HepG2 (cell line): ENCODE measurements at regions not wholly inside any gene's neighbourhood (a gene's known extent, or its start where the extent isn't known, plus 50 kb on each side); places are given as distances from the start of the nearest gene placed in this dataset.

Experiments used
- EEA1 ChIP-seq: sonication (generic); formaldehyde crosslinking; IDR thresholded peaks from 2 replicates; pipeline ENCODE4 v1.5.1; 2020; ENCODE audit warnings: mild to moderate bottlenecking, missing genetic modification reagents, borderline replicate concordance
- SP1 ChIP-seq, 2 experiments: fragments of 450-650 bp in 1 of 2; sonication (generic) in 1 of 2; formaldehyde crosslinking in 1 of 2; IDR thresholded peaks; 2 replicates each; pipeline versions ENCODE4 v1.4.0 to v1.6.1; 2016 to 2020; ENCODE audit warnings: missing genetic modification reagents in 1 of 2
- ZBTB20 ChIP-seq: sonication (generic); formaldehyde crosslinking; IDR thresholded peaks from 2 replicates; pipeline ENCODE4 v1.8.1; 2023; ENCODE audit warnings: missing genetic modification reagents, low read depth, mild to moderate bottlenecking, borderline replicate concordance
- ZNF609 ChIP-seq: sonication (generic); formaldehyde crosslinking; IDR thresholded peaks from 2 replicates; pipeline ENCODE4 v1.4.0; 2020; ENCODE audit warnings: mild to moderate bottlenecking, missing genetic modification reagents, borderline replicate concordance
- TF ChIP-seq, protein P1 (sequence below): sonication (generic); formaldehyde crosslinking; IDR thresholded peaks from 2 replicates; pipeline ENCODE4 v1.4.0; 2020; ENCODE audit warnings: missing genetic modification reagents, borderline replicate concordance

DNA sequence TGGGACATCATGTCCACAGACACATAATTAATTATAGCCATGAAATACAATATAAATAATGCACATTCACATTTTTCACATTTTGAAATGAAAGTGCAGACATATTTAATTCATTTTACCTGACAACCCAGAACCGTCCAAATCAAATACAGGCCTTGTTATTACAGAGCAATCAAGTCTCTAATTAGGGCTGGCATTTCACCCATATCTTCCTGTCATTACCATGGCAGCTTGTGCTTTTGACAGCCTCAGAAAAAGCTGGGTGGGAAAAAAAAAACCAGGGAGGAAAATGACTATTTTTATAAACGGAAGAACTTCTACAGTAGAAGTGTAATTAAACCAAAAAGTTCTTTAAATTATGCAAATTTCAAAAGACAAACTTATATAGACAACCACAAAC is 436.4 kb downstream of the FBXO15 start:
- TF ChIP-seq ZBTB20 (CRISPR knock-in tag) = no peak
- TF ChIP-seq, protein P1, sequence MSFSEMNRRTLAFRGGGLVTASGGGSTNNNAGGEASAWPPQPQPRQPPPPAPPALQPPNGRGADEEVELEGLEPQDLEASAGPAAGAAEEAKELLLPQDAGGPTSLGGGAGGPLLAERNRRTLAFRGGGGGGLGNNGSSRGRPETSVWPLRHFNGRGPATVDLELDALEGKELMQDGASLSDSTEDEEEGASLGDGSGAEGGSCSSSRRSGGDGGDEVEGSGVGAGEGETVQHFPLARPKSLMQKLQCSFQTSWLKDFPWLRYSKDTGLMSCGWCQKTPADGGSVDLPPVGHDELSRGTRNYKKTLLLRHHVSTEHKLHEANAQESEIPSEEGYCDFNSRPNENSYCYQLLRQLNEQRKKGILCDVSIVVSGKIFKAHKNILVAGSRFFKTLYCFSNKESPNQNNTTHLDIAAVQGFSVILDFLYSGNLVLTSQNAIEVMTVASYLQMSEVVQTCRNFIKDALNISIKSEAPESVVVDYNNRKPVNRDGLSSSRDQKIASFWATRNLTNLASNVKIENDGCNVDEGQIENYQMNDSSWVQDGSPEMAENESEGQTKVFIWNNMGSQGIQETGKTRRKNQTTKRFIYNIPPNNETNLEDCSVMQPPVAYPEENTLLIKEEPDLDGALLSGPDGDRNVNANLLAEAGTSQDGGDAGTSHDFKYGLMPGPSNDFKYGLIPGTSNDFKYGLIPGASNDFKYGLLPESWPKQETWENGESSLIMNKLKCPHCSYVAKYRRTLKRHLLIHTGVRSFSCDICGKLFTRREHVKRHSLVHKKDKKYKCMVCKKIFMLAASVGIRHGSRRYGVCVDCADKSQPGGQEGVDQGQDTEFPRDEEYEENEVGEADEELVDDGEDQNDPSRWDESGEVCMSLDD = no peak
- TF ChIP-seq ZNF609 (CRISPR knock-in tag) = no peak
- no peak for TF ChIP-seq EEA1 (CRISPR knock-in tag)
- TF ChIP-seq SP1 (IDR thresholded peaks at IDR 0.05) = no peak
- TF ChIP-seq SP1 (CRISPR knock-in tag; IDR thresholded peaks at IDR 0.05) = no peak
